ENCODE measurements at regions not wholly inside any gene's neighbourhood (a gene's known extent, or its start where the extent isn't known, plus 50 kb on each side); places are given as distances from the start of the nearest gene placed in this dataset.

DNA sequence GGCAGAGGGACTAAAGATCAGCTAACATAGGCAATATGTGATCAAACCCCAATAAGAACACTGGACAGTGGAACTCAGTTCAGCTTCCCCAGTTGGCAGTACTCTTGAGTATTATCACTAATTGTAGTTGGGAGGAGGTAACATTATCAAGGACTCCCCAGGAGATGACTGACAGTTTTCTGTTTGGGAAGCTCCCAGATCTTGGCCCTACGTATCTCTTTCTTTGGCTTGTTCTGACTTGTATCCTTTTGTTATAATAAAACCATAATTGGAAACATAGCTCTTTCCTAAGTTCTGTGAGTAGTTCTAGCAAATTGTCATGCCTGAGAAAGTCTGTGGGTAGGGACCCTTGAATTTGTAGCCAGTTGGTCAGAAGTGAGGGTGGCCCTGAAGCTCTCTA lies 316.4 kb downstream of the ZNF621 start:
- H2BK5ac ChIP-seq (ENCODE audit: low read depth, low read length) = no peak overlapping the region
- no peak overlapping the region for H3K4ac ChIP-seq (replicated peaks; ENCODE audit: insufficient read length, low read depth, low read length)
- H4K8ac ChIP-seq (ENCODE audit: extremely low read depth, insufficient read depth, low read length) = no peak overlapping the region
- H3K9ac ChIP-seq (replicated peaks in 1 of 4; ENCODE audit: extremely low read depth in 1 of 4, low read depth in 3 of 4, low read length in 3 of 4) = no peak overlapping the region
- H3K36me3 ChIP-seq (ENCODE audit: control insufficient read depth in 2 of 4, insufficient read depth in 4 of 4, low read length in 3 of 4) = no peaks in the 10 kb centered on the region
- H3K23me2 ChIP-seq (ENCODE audit: low read depth, low read length) = no peaks in the 10 kb centered on the region; the same call in 1 of the 2 replicates
- H3K4me1 ChIP-seq (replicated peaks in 1 of 4; ENCODE audit: control insufficient read depth in 3 of 4, insufficient read depth in 4 of 4, low read length in 3 of 4) = peaks cover 0 to 6% (median 2%) of the 10 kb centered on the region in 4 experiments; a peak in 2 of 7 replicates
- H3K56ac ChIP-seq (replicated peaks; ENCODE audit: insufficient read length, low read depth, low read length) = no peak overlapping the region
- FAIRE-seq (no peak), DNase-seq (ENCODE audit: low read depth in 1 of 2, low spot score in 2 of 2) (no peak)
- H2AFZ ChIP-seq (ENCODE audit: low read length) = no peak overlapping the region
- WGBS, 2 experiments (ENCODE audit: extremely low coverage in 1 of 2, insufficient coverage in 1 of 2, insufficient read length in 1 of 2, insufficient replicate concordance in 2 of 2, low coverage in 1 of 2, low lambda C conversion rate in 2 of 2, missing lambda C conversion rate in 1 of 2) = 85% methylated on average over 1 of the region's 1 CpG; no CpG with 5 or more reads in 1 of the 2 experiments
- H3K9me3 ChIP-seq (ENCODE audit: insufficient read depth in 2 of 2, low read depth in 1 of 2, low read length in 1 of 2) = peaks cover 3 to 4% of the 10 kb centered on the region in 2 experiments; a peak in 1 of 4 replicates
- H3K4me3 ChIP-seq (ENCODE audit: extremely low read depth in 1 of 4, insufficient read depth in 2 of 4, low read depth in 3 of 4, low read length in 4 of 4) = no peak overlapping the region
- no peak overlapping the region for H2BK12ac ChIP-seq (ENCODE audit: low read depth, low read length)
- ChIA-PET POLR2A (ENCODE audit: partially characterized antibody) (no interaction called here), CTCF (ENCODE audit: partially characterized antibody) (interaction anchor here (0.7 to 0.9 kb wide), 2 partner anchors 197 to 361 kb away, joined by 3 read pairs; no protein-coding TSS in a partner anchor)
- H3K27ac ChIP-seq (ENCODE audit: low read depth, low read length) = no peak overlapping the region
- H2BK120ac ChIP-seq (replicated peaks; ENCODE audit: low read depth, low read length) = no peak overlapping the region
- H3K18ac ChIP-seq (ENCODE audit: extremely low read depth, low read length) = no peak overlapping the region
- H4K5ac ChIP-seq (ENCODE audit: insufficient read length, low read depth, low read length) = no peak overlapping the region
- no peak overlapping the region for H4K91ac ChIP-seq (replicated peaks; ENCODE audit: insufficient read length, low read length)
- H4K20me1 ChIP-seq (replicated peaks in 1 of 2; ENCODE audit: control insufficient read depth in 1 of 2, insufficient read depth in 2 of 2, low read length in 2 of 2) = no peaks in the 10 kb centered on the region
- no peaks in the 10 kb centered on the region for H3K79me2 ChIP-seq (ENCODE audit: control insufficient read depth in 1 of 2, insufficient read depth in 2 of 2, low read length in 2 of 2)
- H3K27me3 ChIP-seq (replicated peaks in 1 of 4; ENCODE audit: control insufficient read depth in 3 of 4, extremely low read depth in 1 of 4, insufficient read depth in 3 of 4, low read length in 3 of 4) = no peaks in the 10 kb centered on the region
- H3K23ac ChIP-seq (ENCODE audit: insufficient read length) = no peak overlapping the region
- H3K4me2 ChIP-seq (ENCODE audit: insufficient read depth in 1 of 2, low read depth in 2 of 2, low read length in 2 of 2) = no peak overlapping the region
- H2AK5ac ChIP-seq (ENCODE audit: low read depth, low read length) = no peak overlapping the region
- no peak overlapping the region for H3K14ac ChIP-seq (ENCODE audit: insufficient read length)
- H2BK15ac ChIP-seq (ENCODE audit: low read length) = no peak overlapping the region
- no peak overlapping the region for H2BK20ac ChIP-seq (ENCODE audit: low read length)
- no peaks in the 10 kb centered on the region for H3K79me1 ChIP-seq (ENCODE audit: low read depth, low read length)
- no peak for TF ChIP-seq FOSL1 (IDR thresholded peaks at IDR 0.05; ENCODE audit: insufficient read depth, low read depth, low read length)
- TF ChIP-seq CBX8 (IDR thresholded peaks at IDR 0.05; ENCODE audit: borderline replicate concordance, low read depth, low read length) = no peak
- TF ChIP-seq JUN (IDR thresholded peaks at IDR 0.05; ENCODE audit: low read depth, low read length) = no peak
- no peak for TF ChIP-seq JUND (IDR thresholded peaks at IDR 0.05; ENCODE audit: low read length)
- no peak for TF ChIP-seq NRF1 (IDR thresholded peaks at IDR 0.05; ENCODE audit: low read depth, low read length)
- TF ChIP-seq CEBPB (IDR thresholded peaks at IDR 0.05; ENCODE audit: low read depth, low read length) = no peak
- TF ChIP-seq SAP30 (IDR thresholded peaks at IDR 0.05; ENCODE audit: insufficient read depth, insufficient replicate concordance, low read length) = no peak
- TF ChIP-seq PHF8 (conservative IDR thresholded peaks at IDR 0.05; ENCODE audit: low read depth, low read length) = no peak
- no peak for TF ChIP-seq NANOG (IDR thresholded peaks at IDR 0.05; ENCODE audit: insufficient read depth, low read depth, low read length, poor library complexity, severe bottlenecking)
- TF ChIP-seq RXRA (IDR thresholded peaks at IDR 0.05; ENCODE audit: insufficient read depth, low read depth, low read length) = no peak
- TF ChIP-seq, protein P1, sequence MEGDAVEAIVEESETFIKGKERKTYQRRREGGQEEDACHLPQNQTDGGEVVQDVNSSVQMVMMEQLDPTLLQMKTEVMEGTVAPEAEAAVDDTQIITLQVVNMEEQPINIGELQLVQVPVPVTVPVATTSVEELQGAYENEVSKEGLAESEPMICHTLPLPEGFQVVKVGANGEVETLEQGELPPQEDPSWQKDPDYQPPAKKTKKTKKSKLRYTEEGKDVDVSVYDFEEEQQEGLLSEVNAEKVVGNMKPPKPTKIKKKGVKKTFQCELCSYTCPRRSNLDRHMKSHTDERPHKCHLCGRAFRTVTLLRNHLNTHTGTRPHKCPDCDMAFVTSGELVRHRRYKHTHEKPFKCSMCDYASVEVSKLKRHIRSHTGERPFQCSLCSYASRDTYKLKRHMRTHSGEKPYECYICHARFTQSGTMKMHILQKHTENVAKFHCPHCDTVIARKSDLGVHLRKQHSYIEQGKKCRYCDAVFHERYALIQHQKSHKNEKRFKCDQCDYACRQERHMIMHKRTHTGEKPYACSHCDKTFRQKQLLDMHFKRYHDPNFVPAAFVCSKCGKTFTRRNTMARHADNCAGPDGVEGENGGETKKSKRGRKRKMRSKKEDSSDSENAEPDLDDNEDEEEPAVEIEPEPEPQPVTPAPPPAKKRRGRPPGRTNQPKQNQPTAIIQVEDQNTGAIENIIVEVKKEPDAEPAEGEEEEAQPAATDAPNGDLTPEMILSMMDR (IDR thresholded peaks at IDR 0.05; ENCODE audit: control extremely low read depth in 1 of 3, insufficient read depth in 1 of 3, low read depth in 1 of 3, low read length in 3 of 3) = no peak
- TF ChIP-seq ASH2L (IDR thresholded peaks at IDR 0.05; ENCODE audit: low read length) = no peak
